ENCODE measurements at regions not wholly inside any gene's neighbourhood (a gene's known extent, or its start where the extent isn't known, plus 50 kb on each side); places are given as distances from the start of the nearest gene placed in this dataset.

DNA sequence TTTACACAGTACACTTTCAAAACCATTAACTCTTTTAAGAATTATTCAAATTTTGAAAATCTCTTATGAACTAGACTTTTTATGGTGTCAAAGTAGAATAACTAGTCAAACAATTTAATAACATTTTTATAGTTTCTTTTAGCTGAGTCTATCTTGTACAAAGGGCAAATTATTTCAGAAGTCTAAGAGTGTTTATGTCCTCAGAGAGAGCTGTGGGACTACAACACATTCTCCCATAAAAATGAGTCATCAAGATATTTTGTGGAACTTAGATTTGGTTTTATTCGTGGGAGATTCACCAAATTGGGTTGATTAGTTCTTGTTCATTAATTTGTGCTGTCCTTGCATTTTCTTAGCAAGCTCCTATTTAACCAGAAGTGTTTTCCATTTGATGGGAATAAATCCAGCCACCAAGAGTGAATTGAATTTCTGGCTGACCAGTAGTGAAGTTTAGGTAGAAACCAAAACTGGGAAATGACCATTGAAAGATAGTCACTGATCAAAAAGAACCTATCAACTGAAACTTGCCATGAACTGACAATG is 291.0 kb downstream of the DLEU7 start:
- Histone ChIP-seq H3K9me3 (ENCODE audit: low read length) (peaks cover 4% of the 10 kb centered on the region; the same call in 1 of the 2 replicates), H4K20me1 (ENCODE audit: insufficient read depth, low read length) (no peaks in the 10 kb centered on the region), H3F3A (ENCODE audit: insufficient read depth, low read length) (no peaks in the 10 kb centered on the region), H3K4me3 (ENCODE audit: low read depth, low read length, poor library complexity, severe bottlenecking) (no peak overlapping the region), H3K27me3 (ENCODE audit: insufficient read depth, low read length) (no peaks in the 10 kb centered on the region), H3K4me1 (ENCODE audit: insufficient read depth, low read length, severe bottlenecking) (no peaks in the 10 kb centered on the region), H3K4me2 (ENCODE audit: low read length) (no peak overlapping the region), H3K9me2 (ENCODE audit: low read depth, low read length) (no peaks in the 10 kb centered on the region), H3K79me2 (ENCODE audit: insufficient read depth, low read length) (no peaks in the 10 kb centered on the region), H3K9ac (ENCODE audit: low read length) (no peak overlapping the region), H3K27ac (ENCODE audit: low read depth, low read length, poor library complexity, severe bottlenecking) (no peak overlapping the region), H2AFZ (ENCODE audit: low read length) (no peak overlapping the region), H3K36me3 (ENCODE audit: insufficient read depth, low read length) (no peaks in the 10 kb centered on the region)
- no peak for TF ChIP-seq EZH2 (IDR thresholded peaks at IDR 0.05; ENCODE audit: borderline replicate concordance, low read length)
- TF ChIP-seq, protein P1, sequence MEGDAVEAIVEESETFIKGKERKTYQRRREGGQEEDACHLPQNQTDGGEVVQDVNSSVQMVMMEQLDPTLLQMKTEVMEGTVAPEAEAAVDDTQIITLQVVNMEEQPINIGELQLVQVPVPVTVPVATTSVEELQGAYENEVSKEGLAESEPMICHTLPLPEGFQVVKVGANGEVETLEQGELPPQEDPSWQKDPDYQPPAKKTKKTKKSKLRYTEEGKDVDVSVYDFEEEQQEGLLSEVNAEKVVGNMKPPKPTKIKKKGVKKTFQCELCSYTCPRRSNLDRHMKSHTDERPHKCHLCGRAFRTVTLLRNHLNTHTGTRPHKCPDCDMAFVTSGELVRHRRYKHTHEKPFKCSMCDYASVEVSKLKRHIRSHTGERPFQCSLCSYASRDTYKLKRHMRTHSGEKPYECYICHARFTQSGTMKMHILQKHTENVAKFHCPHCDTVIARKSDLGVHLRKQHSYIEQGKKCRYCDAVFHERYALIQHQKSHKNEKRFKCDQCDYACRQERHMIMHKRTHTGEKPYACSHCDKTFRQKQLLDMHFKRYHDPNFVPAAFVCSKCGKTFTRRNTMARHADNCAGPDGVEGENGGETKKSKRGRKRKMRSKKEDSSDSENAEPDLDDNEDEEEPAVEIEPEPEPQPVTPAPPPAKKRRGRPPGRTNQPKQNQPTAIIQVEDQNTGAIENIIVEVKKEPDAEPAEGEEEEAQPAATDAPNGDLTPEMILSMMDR (IDR thresholded peaks at IDR 0.05; ENCODE audit: low read length): no peak

DNA sequence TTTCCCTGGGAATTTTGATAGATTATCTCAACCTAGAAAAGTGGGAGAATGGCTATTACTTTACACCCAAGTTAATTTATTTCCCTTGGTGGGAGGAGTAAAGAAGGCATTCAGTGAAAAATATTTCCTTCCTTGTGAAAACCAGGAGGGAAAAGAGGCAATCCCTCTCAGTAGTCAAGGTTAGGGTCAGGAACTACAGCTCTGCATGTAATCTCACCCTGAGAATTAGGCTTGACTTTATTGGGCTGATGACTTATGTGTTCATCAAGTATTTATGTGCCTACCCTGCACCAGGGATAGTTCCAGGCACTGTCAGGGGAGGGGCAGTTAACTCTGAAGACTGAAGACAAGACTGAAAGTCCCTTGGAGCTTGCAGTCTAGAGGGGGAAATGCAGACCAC is 281.8 kb downstream of the DLEU7 start:
- TF ChIP-seq EZH2 (IDR thresholded peaks at IDR 0.05; ENCODE audit: borderline replicate concordance, low read length): no peak
- TF ChIP-seq, protein P1 (IDR thresholded peaks at IDR 0.05; ENCODE audit: low read length): no peak
- Histone ChIP-seq H4K20me1 (ENCODE audit: insufficient read depth, low read length) (no peaks in the 10 kb centered on the region), H3K27me3 (ENCODE audit: insufficient read depth, low read length) (no peaks in the 10 kb centered on the region), H3K36me3 (ENCODE audit: insufficient read depth, low read length) (no peaks in the 10 kb centered on the region), H2AFZ (ENCODE audit: low read length) (no peak overlapping the region), H3K4me2 (ENCODE audit: low read length) (no peak overlapping the region), H3K9ac (ENCODE audit: low read length) (no peak overlapping the region), H3K79me2 (ENCODE audit: insufficient read depth, low read length) (no peaks in the 10 kb centered on the region), H3K27ac (ENCODE audit: low read depth, low read length, poor library complexity, severe bottlenecking) (no peak overlapping the region), H3F3A (ENCODE audit: insufficient read depth, low read length) (no peaks in the 10 kb centered on the region), H3K4me3 (ENCODE audit: low read depth, low read length, poor library complexity, severe bottlenecking) (no peak overlapping the region), H3K9me3 (ENCODE audit: low read length) (peaks cover 2% of the 10 kb centered on the region; the same call in 1 of the 2 replicates), H3K9me2 (ENCODE audit: low read depth, low read length) (no peaks in the 10 kb centered on the region), H3K4me1 (ENCODE audit: insufficient read depth, low read length, severe bottlenecking) (no peaks in the 10 kb centered on the region)

DNA sequence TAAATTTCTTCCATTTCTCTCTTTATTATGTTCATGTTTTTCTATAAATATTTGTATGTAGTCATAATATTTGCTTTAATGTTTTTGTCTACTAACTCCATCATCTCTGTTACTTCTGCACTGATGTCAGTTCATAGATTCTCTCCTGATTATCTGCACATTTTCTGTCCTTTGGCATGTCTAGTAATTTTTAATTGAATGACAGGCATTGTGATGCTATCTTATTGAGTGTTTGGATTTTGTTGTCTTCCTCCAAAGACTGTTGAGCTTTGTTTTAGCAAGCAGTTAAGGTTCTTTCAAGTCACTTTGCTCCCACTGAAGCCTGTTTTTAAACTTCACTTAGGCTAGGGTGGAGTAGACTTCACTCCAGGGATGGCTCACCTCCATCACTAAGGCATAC is 276.8 kb downstream of the DLEU7 start:
- Histone ChIP-seq H3K4me3 (ENCODE audit: low read depth, low read length, poor library complexity, severe bottlenecking) (no peak overlapping the region), H3K4me2 (ENCODE audit: low read length) (no peak overlapping the region), H3K27me3 (ENCODE audit: insufficient read depth, low read length) (no peaks in the 10 kb centered on the region), H3K36me3 (ENCODE audit: insufficient read depth, low read length) (no peaks in the 10 kb centered on the region), H3F3A (ENCODE audit: insufficient read depth, low read length) (no peaks in the 10 kb centered on the region), H3K79me2 (ENCODE audit: insufficient read depth, low read length) (no peaks in the 10 kb centered on the region), H3K9ac (ENCODE audit: low read length) (no peak overlapping the region), H3K9me2 (ENCODE audit: low read depth, low read length) (no peaks in the 10 kb centered on the region), H3K9me3 (ENCODE audit: low read length) (peaks cover 10% of the 10 kb centered on the region), H4K20me1 (ENCODE audit: insufficient read depth, low read length) (no peaks in the 10 kb centered on the region), H3K4me1 (ENCODE audit: insufficient read depth, low read length, severe bottlenecking) (no peaks in the 10 kb centered on the region), H3K27ac (ENCODE audit: low read depth, low read length, poor library complexity, severe bottlenecking) (no peak overlapping the region), H2AFZ (ENCODE audit: low read length) (no peak overlapping the region)
- TF ChIP-seq, protein P1 (IDR thresholded peaks at IDR 0.05; ENCODE audit: low read length): no peak
- TF ChIP-seq EZH2 (IDR thresholded peaks at IDR 0.05; ENCODE audit: borderline replicate concordance, low read length): no peak

Measured in OCI-LY1 (cell line).